Kidney (tissue), 13 donors: ENCODE measurements at regions not wholly inside any gene's neighbourhood (a gene's known extent, or its start where the extent isn't known, plus 50 kb on each side); places are given as distances from the start of the nearest gene placed in this dataset.

ENCODE experiments used
- DNase-seq, 5 donors: peaks; one replicate each; pipeline ENCODE4 v3.0.0-alpha.2; 2013 to 2020
- FAIRE-seq: peaks from 2 replicates; lab custom pipeline; 2012; peaks lifted over from hg19 to GRCh38; lab: Jason Lieb, UNC
- H3K27ac ChIP-seq, 2 donors: one replicate each; pipeline ENCODE4 v1.7.0; 2013; ENCODE audit warnings: low read depth in 2 of 2, low read length in 2 of 2, inconsistent platforms in 1 of 2
- H3K27me3 ChIP-seq: one replicate; pipeline ENCODE4 v1.7.1; 2013; ENCODE audit warnings: low read length, inconsistent platforms; ENCODE audit not compliant: control insufficient read depth, insufficient read depth
- H3K36me3 ChIP-seq, 3 donors: one replicate each; pipeline versions ENCODE4 v1.7.0 to v1.7.1; 2013; ENCODE audit warnings: low read length in 3 of 3, control low read depth in 1 of 3, inconsistent platforms in 1 of 3; ENCODE audit not compliant: insufficient read depth in 3 of 3, control insufficient read depth in 2 of 3
- H3K4me1 ChIP-seq, 3 donors: one replicate each; pipeline versions ENCODE4 v1.7.0 to v1.7.1; 2013; ENCODE audit warnings: low read length in 3 of 3, inconsistent platforms in 1 of 3, low read depth in 1 of 3; ENCODE audit not compliant: control insufficient read depth in 2 of 3, insufficient read depth in 2 of 3
- H3K4me3 ChIP-seq, 3 donors: one replicate each; pipeline versions ENCODE4 v1.7.0 to v1.8.1; 2013; ENCODE audit warnings: low read length in 3 of 3, control low read depth in 1 of 3, inconsistent platforms in 1 of 3
- H3K9ac ChIP-seq, 3 donors: one replicate each; pipeline versions ENCODE4 v1.7.0 to v1.7.1; 2013; ENCODE audit warnings: low read length in 3 of 3, control low read depth in 1 of 3, inconsistent platforms in 1 of 3
- H3K9me3 ChIP-seq, 3 donors: one replicate each; pipeline versions ENCODE4 v1.7.0 to v1.7.1; 2013; ENCODE audit warnings: low read length in 3 of 3, control low read depth in 1 of 3, inconsistent platforms in 1 of 3; ENCODE audit not compliant: control insufficient read depth in 2 of 3, insufficient read depth in 1 of 3
- intact Hi-C: fragments of 100-400 bp; cut with DNase I; formaldehyde crosslinking; loops from one replicate; pipeline ENCODE4 v1.11.1; 2022
- TF ChIP-seq, protein P1 (sequence below): IDR thresholded peaks from 3 replicates; pipeline ENCODE4 v1.5.1; 2012; ENCODE audit warnings: mild to moderate bottlenecking, moderate library complexity, borderline replicate concordance; ENCODE audit not compliant: insufficient read depth; ENCODE audit errors: extremely low read depth
- donor health status: control.
- donor health status: control.
- donor health status: control.
- donor health status: control.
- donor health status: control.
- donor health status: DM: yes; HTN: yes; CAD: no.
- donor health status: Normal renal cell carcinoma (clear cell type).

DNA sequence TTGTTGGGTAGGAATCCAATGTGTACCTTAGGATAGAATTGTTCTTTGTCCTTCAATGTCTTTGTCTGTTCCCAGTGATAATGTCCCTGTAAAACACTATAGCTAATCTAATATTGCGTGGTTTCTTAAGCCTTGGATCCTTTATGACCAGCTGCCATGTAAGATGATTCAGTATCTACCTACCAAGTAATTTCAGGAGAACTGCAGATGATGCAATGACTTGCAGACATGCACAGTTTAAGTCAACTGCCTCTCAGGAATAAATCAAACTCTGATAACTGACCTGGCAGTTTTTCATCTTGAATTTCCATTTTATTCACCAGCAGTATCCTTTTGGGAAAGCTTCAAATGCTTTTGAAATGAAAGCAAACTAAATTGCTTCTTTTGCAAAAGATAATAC is 157.8 kb downstream of the TPBG start:
- intact Hi-C loops, result no loop called here
- no peak overlapping the region for H3K27ac ChIP-seq
- H3K4me3 ChIP-seq, result no peak overlapping the region
- FAIRE-seq (no peak), DNase-seq (no peak)
- H3K9ac ChIP-seq, result no peak overlapping the region
- no peaks in the 10 kb centered on the region for H3K36me3 ChIP-seq
- no peaks in the 10 kb centered on the region for H3K9me3 ChIP-seq
- TF ChIP-seq, protein P1, sequence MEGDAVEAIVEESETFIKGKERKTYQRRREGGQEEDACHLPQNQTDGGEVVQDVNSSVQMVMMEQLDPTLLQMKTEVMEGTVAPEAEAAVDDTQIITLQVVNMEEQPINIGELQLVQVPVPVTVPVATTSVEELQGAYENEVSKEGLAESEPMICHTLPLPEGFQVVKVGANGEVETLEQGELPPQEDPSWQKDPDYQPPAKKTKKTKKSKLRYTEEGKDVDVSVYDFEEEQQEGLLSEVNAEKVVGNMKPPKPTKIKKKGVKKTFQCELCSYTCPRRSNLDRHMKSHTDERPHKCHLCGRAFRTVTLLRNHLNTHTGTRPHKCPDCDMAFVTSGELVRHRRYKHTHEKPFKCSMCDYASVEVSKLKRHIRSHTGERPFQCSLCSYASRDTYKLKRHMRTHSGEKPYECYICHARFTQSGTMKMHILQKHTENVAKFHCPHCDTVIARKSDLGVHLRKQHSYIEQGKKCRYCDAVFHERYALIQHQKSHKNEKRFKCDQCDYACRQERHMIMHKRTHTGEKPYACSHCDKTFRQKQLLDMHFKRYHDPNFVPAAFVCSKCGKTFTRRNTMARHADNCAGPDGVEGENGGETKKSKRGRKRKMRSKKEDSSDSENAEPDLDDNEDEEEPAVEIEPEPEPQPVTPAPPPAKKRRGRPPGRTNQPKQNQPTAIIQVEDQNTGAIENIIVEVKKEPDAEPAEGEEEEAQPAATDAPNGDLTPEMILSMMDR, result no peak
- no peaks in the 10 kb centered on the region for H3K4me1 ChIP-seq
- no peaks in the 10 kb centered on the region for H3K27me3 ChIP-seq

DNA sequence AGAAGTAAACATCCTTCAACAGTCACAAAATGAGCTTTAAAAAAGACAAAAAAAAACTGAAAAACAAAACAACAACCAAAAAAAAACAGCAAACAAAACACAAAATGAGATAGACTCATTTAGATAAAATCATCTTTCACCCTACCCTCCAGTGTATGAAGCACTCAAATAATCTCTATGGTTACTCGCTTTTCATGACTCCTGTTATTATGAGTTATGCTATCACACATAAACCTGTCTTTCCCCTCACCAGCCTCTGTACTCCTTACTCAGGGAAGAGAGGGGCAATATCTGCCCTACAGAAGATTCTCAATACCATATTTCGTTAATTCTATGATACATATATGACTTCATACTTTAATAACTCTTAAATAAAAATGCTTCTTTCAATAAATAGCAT is 158.2 kb downstream of the TPBG start:
- no peak for FAIRE-seq
- TF ChIP-seq, protein P1, result no peak
- intact Hi-C loops, result no loop called here

GRCh38 chr6:82524031-82524430 is 160.4 kb downstream of the TPBG start:
- Histone ChIP-seq H3K9ac (no peak overlapping the region), H3K36me3 (no peaks in the 10 kb centered on the region), H3K4me3 (no peak overlapping the region), H3K9me3 (no peaks in the 10 kb centered on the region), H3K27me3 (no peaks in the 10 kb centered on the region), H3K27ac (no peak overlapping the region), H3K4me1 (no peaks in the 10 kb centered on the region)
- no peak for FAIRE-seq
- DNase-seq, result no peak
- intact Hi-C loops, result no loop called here
- TF ChIP-seq, protein P1, result no peak

More for the DNA sequence above, 158.2 kb downstream of the TPBG start:
- H3K9ac ChIP-seq, result no peak overlapping the region
- no peak for DNase-seq
- H3K9me3 ChIP-seq, result no peaks in the 10 kb centered on the region
- H3K36me3 ChIP-seq, result no peaks in the 10 kb centered on the region
- no peak overlapping the region for H3K4me3 ChIP-seq
- no peaks in the 10 kb centered on the region for H3K4me1 ChIP-seq
- H3K27ac ChIP-seq, result no peak overlapping the region
- H3K27me3 ChIP-seq, result no peaks in the 10 kb centered on the region
